ENCODE measurements at regions not wholly inside any gene's neighbourhood (a gene's known extent, or its start where the extent isn't known, plus 50 kb on each side); places are given as distances from the start of the nearest gene placed in this dataset.

DNA sequence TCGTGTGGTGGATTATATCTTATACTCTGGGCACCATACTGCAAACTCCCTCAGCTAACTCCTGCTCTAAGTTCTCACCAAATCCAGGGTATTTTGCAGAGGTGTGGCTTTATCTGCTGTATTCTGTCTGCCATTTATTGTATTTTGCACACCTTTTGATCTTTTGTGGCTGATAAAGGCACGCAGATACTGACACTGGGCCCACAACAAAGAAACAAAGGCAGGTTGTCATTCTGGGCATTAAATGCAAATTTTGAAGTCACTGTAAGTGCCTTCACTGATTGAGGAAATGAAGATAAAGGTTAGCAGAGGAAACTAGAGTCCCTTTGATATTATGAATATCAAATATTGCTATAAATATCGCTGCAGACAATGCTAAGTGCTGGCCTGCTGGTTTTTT, 265.8 kb upstream of the MEIS1 start:
- no peak for TF ChIP-seq POLR2A (IDR thresholded peaks at IDR 0.05)
- TF ChIP-seq, protein P1, sequence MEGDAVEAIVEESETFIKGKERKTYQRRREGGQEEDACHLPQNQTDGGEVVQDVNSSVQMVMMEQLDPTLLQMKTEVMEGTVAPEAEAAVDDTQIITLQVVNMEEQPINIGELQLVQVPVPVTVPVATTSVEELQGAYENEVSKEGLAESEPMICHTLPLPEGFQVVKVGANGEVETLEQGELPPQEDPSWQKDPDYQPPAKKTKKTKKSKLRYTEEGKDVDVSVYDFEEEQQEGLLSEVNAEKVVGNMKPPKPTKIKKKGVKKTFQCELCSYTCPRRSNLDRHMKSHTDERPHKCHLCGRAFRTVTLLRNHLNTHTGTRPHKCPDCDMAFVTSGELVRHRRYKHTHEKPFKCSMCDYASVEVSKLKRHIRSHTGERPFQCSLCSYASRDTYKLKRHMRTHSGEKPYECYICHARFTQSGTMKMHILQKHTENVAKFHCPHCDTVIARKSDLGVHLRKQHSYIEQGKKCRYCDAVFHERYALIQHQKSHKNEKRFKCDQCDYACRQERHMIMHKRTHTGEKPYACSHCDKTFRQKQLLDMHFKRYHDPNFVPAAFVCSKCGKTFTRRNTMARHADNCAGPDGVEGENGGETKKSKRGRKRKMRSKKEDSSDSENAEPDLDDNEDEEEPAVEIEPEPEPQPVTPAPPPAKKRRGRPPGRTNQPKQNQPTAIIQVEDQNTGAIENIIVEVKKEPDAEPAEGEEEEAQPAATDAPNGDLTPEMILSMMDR (IDR thresholded peaks at IDR 0.05): no peak
